ENCODE measurements at regions not wholly inside any gene's neighbourhood (a gene's known extent, or its start where the extent isn't known, plus 50 kb on each side); places are given as distances from the start of the nearest gene placed in this dataset.

- TF ChIP-seq CTCF (IDR thresholded peaks at IDR 0.05; ENCODE audit: insufficient read depth, low read depth, low read length) = no peak
- no peak for TF ChIP-seq EZH2 (IDR thresholded peaks at IDR 0.05; ENCODE audit: insufficient read depth, low read length)
These were observed 245.9 kb downstream of the METTL4 start for GRCh38 chr18:2325308-2325849.

Data from astrocyte (in vitro differentiated cells and primary cell).